GM18867 (cell line): ENCODE measurements at regions not wholly inside any gene's neighbourhood (a gene's known extent, or its start where the extent isn't known, plus 50 kb on each side); places are given as distances from the start of the nearest gene placed in this dataset.

Experiments
- ATAC-seq: cut with Tn5 transposase; IDR thresholded peaks from one replicate; pipeline ENCODE4 v1.9.1; 2021; ENCODE audit warnings: mild to moderate bottlenecking, moderate library complexity; ENCODE audit not compliant: unreplicated experiment

DNA sequence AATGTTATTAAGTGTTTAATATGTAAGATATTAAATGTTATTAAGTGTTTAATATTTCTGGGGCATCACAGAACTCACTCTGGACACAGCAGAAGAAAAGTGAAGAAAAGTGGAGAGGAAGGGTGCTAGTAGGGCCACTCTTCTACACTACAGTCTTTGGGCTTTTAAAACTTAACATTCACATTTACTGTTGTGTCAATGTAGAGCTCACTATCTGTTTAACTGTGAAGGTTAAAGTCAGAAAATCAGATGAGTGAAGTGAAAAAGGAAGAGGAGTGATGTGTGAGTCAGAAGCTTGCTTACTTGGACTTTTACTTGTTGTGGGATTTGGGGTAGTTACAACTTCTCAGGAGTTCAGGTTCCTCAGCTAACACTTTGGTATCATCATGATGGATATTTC, 145.3 kb upstream of the DNAJC19 start:
- ATAC-seq: no peak

DNA sequence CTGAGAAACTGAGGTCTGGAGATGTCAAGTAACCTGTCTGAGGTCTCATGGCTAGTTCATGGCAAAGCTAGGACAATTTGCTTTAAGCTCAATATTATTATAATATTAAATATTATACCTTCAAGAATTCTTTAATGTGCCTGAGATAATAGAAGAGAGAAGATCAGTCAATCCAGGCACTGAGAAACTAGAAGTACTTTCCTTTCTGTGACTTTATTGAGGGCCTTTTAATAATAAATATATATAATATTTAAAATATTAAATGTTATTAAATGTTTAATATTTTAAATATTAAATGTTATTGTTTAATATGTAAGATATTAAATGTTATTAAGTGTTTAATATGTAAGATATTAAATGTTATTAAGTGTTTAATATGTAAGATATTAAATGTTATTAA, 144.3 kb upstream of the DNAJC19 start:
- ATAC-seq: no peak

DNA sequence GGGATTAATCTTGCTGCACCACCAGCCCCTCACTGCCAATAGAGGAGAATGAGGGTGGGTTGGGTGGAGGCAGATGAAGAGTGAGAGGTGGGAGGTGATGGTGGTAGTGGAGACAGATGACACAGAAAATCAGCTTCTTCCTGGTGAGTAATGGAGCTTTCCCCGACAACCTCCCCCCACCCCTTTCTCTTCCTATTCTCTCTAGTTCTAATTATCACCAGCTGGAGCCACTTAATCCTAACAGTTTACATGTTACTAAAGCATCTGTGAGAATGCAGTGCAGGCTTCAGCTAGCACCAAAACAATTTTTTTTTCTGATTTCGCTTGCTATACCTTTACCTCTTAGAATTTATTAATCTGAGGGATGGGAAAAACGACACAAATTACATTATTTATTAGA, 116.1 kb upstream of the DNAJC19 start:
- ATAC-seq: no peak

DNA sequence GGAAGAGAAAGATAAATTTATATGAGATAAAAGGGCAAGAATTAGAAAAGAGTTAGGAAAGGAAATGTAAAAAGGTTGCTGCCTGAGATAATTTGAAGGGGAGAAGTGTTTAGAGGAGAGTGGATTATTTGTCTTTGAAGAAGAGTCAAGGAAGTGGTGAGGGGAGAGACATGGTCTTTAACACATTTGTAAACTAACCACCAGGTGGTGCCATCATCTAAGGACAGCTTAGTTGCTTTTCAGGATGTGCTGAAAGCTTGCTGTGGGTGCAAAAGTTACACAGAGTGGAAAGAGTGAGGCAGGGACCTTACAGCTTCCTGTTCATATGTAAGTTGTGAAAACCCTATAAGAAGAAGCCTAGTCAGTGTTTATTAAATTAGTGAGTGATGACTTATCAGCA, 114.1 kb upstream of the DNAJC19 start:
- no peak for ATAC-seq

DNA sequence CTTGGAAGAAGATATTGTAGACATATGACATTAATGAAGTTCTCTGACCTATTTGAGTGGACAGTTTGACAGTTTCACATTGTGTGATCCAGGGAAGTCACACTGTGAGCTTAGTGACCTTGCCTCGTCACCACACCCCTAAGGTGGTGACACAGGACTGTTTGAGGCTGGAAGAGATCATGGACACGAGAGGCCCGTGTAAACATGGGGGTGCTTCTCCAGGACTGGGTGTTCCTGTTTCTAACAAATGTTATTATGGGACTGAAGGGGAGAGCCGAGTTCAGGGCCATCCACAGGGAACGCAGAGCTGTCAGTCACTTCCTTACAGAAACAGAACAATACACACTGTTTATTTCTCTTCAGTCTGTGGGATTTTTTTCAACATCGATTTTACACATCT, 96.5 kb upstream of the DNAJC19 start:
- ATAC-seq: no peak

DNA sequence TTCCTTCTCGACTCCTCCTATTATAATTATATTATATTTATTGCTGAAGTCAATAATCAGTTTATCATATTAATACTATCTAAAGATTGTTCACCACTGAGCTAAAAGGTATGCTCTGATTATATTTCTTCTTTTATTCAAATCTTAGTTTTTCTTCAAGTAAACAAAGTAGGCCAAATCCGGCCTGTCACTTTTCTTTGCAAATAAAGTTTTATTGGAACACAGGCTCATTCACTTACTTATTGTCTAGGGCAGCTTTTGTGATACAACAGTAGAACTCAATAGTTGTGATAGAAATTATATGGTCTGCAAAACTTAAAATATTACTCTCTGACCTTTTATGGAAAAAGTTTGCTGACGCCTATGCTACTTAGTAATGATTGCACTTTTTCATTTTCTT, 92.4 kb upstream of the DNAJC19 start:
- ATAC-seq: no peak

DNA sequence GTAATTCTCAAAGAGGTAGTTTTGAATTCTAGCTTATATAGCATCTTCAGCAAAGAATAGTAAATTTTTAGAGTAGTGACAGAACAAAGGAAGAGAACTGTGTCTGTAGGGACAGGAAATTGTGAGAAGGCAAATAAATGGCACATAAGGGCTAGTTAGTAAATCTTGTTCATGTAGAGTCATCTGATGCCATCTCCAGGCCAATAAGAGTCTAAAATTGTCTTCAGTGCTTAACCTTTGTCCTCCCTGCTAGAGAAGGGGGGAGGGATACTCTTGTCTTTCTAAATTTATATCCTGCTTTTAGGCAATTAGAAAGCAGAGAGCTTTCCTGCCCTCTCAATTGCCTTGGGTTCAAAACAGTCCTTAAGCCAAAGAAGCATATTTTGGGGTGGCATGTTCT, 87.0 kb upstream of the DNAJC19 start:
- ATAC-seq: no peak

DNA sequence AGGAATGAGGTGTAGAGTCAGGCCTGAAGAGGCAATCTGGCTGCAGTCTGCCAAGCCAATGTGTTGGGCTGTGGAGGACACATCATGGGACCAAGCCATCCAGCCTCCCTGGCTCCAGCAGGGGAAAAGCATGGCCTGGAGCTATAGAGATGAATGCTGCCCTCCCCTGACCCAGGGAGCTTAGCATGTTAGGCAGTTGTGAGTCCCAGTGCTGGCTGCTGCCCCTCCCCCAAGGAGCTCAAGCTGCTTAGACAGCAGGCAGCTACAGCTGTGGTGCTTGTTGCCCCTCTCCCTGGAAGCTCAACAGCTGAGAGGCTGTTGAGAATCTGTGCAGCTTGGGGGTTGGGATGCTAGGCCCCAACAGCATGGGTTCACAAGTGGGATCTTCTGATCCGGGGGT, 85.6 kb upstream of the DNAJC19 start:
- no peak for ATAC-seq

DNA sequence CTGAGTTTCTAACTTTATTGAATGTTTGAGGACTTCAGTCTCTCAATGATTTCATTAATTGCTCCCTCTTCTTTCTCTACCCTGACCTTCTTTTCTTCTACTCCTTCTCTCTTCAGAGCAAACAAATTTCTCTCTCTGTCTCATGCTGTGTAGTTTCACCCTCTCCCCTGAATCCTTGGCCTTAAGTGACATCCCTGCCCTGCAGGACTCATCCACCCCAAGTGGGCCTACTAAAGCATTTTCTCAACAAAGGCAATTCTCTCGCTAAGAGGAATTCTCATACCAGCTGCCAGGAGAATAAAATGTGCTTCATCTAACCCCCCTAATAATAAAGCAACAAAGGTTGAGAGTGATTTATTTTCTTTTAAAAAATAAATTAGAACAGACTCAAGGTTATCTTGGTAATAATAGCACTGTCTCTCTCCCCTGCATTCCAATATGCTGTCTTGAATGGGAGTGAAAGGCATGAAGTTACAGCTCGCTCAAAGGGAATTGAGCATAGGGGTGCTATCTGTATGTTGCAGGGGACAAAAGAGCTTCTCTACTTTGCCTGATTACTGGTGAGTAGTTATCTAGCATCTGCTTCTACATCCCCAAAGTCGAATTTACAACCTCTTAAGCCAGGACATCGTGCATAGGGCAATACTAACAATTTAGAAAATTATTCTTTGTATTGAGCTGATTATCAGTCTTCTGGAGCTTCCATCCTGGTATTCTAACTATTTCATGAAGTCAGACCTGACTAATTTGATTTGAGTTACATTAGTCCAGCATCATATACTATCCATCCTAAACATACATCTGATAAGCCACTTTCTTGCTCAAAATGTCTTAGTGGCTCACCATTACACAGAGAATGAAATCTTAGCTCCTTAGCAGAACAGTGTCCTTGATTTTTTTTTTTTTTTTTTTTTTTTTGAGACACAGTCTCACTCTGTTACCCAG, 76.9 kb upstream of the DNAJC19 start:
- ATAC-seq: no peak

DNA sequence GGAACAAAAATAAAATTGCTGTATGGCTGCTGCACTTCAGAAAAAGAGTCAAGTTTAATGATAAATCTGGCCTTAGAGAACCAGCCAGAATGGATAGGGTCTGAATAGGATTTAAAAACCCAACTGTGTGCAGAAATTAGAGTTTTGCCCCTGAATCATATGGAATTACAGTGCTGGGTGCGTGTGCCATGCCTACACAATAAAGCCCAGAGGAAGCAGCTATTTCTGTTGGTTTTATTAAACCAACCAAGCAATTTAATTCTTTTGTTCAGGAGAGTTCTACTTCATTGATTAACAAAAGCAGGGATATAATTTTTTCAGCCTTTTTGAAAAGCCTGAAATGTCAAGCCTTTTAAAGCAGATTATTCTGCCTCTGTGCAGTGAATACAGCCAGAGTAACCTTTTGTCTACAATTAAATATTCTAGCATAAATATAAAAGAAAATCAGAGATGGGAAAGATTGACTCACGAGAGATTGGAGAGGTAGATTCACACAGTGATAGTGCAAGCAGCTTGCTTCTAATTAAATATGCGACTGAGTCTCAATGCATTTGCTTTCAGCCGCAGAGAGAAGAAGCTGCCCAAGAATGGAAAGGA, 66.7 kb upstream of the DNAJC19 start:
- ATAC-seq: no peak

DNA sequence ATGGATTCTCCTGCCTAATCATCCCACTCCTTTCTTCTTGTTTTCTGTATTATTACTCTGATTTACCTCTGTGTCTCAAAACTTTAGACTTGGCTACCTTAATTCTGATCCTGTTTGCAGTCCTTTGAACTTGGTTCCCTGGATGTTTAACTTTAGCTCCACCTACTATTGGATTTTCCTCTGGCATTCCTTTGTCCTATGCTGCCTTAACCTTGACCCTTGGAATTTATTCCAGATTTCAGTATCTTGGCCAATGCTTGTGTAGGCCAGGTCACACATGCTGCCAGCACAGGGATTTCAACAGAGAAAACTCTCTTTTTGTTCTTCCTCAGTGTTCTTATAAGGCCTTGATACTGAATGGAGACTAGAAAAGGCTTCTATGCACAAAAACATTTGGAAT, 65.0 kb upstream of the DNAJC19 start:
- no peak for ATAC-seq

DNA sequence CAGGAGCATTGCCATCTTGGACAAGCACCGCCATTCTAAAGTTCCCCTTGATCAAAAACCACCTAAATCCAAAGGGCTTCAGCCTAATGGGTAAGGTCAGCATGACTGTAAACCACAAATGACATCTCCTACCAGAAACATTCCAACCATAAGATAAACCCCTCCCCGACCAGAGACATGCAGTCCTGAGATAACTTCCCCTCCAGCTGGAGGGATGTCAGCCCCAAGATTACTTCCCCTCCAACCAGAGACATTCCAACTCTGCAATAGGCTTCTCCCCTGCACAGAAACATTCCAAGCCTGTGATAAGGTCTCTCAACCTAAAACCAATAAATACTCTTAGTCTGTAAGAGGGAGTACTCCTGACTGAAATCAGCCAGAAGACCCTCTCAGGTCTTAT, 62.7 kb upstream of the DNAJC19 start:
- ATAC-seq: no peak

DNA sequence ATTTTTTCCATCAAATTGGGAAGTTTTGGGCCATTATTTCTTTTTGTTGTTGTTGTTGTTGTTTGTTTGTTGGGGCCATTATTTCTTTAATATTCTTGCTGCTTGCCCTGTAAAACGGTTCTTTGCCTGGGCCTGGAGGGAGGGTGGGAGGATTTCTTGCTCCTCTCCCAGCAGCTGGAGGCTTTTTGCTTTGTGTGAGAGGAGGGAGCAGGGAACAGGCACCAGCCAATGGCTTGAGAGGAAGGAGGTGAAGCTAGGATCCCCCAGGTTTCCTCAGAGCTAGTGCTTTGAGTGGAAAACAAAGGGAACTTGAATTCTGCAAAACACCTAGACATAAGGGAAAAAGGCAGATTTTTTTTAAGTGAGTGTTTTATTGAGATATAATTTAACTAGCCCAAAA, 61.2 kb upstream of the DNAJC19 start:
- ATAC-seq: no peak

DNA sequence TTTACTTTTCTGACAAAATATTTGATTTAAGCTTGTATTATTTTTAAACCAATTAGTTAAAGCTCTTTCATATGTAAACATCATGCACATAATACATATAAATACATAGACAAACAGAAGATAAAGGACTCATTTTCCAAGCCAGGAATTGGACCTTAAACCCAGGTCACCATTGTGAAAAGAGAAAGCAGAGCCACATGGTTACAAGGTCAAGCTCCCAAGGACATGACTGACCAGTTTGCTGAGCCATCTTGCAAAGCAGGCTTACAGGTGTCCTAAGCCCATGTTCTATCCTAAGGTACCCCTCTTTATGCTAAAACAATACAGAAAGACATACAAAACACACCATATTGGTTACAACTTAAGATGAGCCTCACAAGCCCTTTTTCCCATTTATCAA, 50.5 kb upstream of the DNAJC19 start:
- ATAC-seq: no peak
